ENCODE measurements at regions not wholly inside any gene's neighbourhood (a gene's known extent, or its start where the extent isn't known, plus 50 kb on each side); places are given as distances from the start of the nearest gene placed in this dataset.

DNA sequence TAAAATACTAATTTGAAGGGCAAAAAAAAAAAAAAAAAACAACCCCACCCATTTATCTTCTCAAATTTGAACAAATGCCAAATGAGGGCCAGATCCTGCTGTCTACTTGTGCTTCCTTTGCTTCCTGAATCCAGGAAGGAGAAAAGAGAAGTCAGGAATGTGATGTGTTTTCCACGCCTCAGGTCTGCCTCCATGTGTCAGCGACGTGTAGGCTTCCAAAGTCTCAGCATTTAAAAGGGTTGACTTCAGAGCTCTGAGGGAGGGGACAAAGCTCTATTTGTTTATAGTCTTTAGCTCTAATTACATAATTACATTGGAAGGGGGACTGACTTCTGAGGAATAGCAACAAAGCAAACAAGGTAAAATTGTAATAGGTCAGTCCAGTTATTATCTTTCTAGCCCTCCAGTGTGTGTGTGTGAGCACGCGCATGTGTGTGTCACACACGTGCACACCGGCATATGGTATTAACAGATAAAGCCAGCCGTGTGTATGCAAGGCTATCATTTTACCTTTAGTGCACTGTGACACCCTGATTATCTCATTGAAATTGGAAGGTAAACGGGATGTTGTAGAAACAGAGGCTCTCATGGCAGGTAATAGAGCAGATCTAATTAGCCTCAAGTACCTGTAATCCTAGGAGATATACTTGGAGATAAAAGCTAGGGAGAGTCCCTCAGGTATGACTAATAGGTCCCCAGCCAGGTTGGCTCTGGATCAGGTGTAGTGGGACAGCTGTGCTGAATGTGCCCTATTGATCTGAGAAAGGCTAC, 911.4 kb upstream of the ZEB2 start:
- TF ChIP-seq RAD21 (IDR thresholded peaks at IDR 0.05; ENCODE audit: low read depth) (0 out of 2 replicates have a peak, but pooled peaks have one; percentile 4), EGR1 (IDR thresholded peaks at IDR 0.05; ENCODE audit: low read depth) (no peak)
- no peak for DNase-seq (ENCODE audit: low read depth, low spot score)
- no peaks in the 10 kb centered on the region for H3K9me3 ChIP-seq (ENCODE audit: control insufficient read depth in 1 of 2, insufficient read depth in 1 of 2, low read depth in 1 of 2, low read length in 2 of 2)
- ChIA-PET POLR2A (no interaction called here), RAD21 (ENCODE audit: low non-redundant PET in 1 of 2, low total read pairs in 2 of 2, uncharacterized antibody in 2 of 2, unreplicated experiment in 2 of 2) (no interaction called here), CTCF (no interaction called here)
- H3K4me2 ChIP-seq (ENCODE audit: low read length) = no peak overlapping the region
- H3K27me3 ChIP-seq (ENCODE audit: insufficient read depth, low read length) = no peaks in the 10 kb centered on the region
- H3K4me3 ChIP-seq (replicated peaks in 1 of 2; ENCODE audit: low read depth in 1 of 2, low read length in 2 of 2) = no peak overlapping the region
- H3K27ac ChIP-seq (ENCODE audit: low read depth, low read length) = no peak overlapping the region
- no peaks in the 10 kb centered on the region for H4K20me1 ChIP-seq (ENCODE audit: insufficient read depth)
- no peaks in the 10 kb centered on the region for H3K4me1 ChIP-seq (ENCODE audit: control insufficient read depth in 1 of 2, insufficient read depth in 2 of 2, low read length in 2 of 2)
- no peak overlapping the region for H3K9ac ChIP-seq (ENCODE audit: low read length)
- no peak overlapping the region for H2AFZ ChIP-seq (ENCODE audit: low read depth, low read length, poor library complexity, severe bottlenecking)
- H3K9me2 ChIP-seq (ENCODE audit: insufficient read depth) = no peaks in the 10 kb centered on the region
- intact Hi-C loops (cut with micrococcal nuclease) = no loop called here
- H3K79me2 ChIP-seq (ENCODE audit: insufficient read depth, low read length) = no peaks in the 10 kb centered on the region
- no peaks in the 10 kb centered on the region for H3K36me3 ChIP-seq (ENCODE audit: control insufficient read depth in 1 of 2, insufficient read depth in 2 of 2, low read length in 2 of 2)
- ATAC-seq = peak; percentile 58
- BruUV-seq (replicated peaks) = no TSS peak

DNA sequence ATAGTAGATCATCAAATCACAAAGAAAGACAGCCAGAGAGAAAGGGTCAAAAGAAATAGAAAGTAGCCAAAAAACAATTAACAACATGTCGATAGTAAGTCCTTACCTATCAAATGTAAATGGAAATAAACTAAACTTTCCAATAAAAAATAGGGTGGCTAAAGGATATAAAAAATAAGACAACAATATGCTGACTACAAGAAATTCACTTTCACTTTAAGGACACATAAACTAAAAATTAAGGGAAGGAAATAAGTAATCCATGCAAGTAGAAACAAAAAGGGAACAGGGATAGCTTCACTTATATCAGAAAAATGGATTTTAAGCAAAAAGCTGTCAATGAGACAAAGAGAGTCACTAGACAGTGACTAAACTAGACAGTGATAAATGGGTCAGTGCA, 903.9 kb upstream of the ZEB2 start:
- POLR2A ChIA-PET = no interaction called here
- H3K4me1 ChIP-seq (ENCODE audit: control insufficient read depth in 1 of 2, insufficient read depth in 2 of 2, low read length in 2 of 2) = no peaks in the 10 kb centered on the region
- BruUV-seq (replicated peaks) = no TSS peak

More for the DNA sequence above, 903.9 kb upstream of the ZEB2 start:
- Histone ChIP-seq H3K36me3 (ENCODE audit: control insufficient read depth in 1 of 2, insufficient read depth in 2 of 2, low read length in 2 of 2) (no peaks in the 10 kb centered on the region), H3K9me2 (ENCODE audit: insufficient read depth) (no peaks in the 10 kb centered on the region), H3K27me3 (ENCODE audit: insufficient read depth, low read length) (no peaks in the 10 kb centered on the region), H2AFZ (ENCODE audit: low read depth, low read length, poor library complexity, severe bottlenecking) (no peak overlapping the region), H3K79me2 (ENCODE audit: insufficient read depth, low read length) (no peaks in the 10 kb centered on the region), H3K9ac (ENCODE audit: low read length) (no peak overlapping the region), H3K4me3 (replicated peaks in 1 of 2; ENCODE audit: low read depth in 1 of 2, low read length in 2 of 2) (no peak overlapping the region), H4K20me1 (ENCODE audit: insufficient read depth) (no peaks in the 10 kb centered on the region), H3K27ac (ENCODE audit: low read depth, low read length) (no peak overlapping the region), H3K9me3 (ENCODE audit: control insufficient read depth in 1 of 2, insufficient read depth in 1 of 2, low read depth in 1 of 2, low read length in 2 of 2) (no peaks in the 10 kb centered on the region), H3K4me2 (ENCODE audit: low read length) (no peak overlapping the region)
- no peak for ATAC-seq
- ChIA-PET CTCF (no interaction called here), RAD21 (ENCODE audit: low non-redundant PET in 1 of 2, low total read pairs in 2 of 2, uncharacterized antibody in 2 of 2, unreplicated experiment in 2 of 2) (no interaction called here)
- no peak for TF ChIP-seq SIN3A (IDR thresholded peaks at IDR 0.05; ENCODE audit: low read depth)
- no peak for TF ChIP-seq ELF1 (IDR thresholded peaks at IDR 0.05; ENCODE audit: borderline replicate concordance, low read depth)
- no peak for TF ChIP-seq EZH2phosphoT487 (IDR thresholded peaks at IDR 0.05; ENCODE audit: borderline replicate concordance)
- no peak for TF ChIP-seq TCF7L2 (IDR thresholded peaks at IDR 0.05; ENCODE audit: borderline replicate concordance, extremely low read depth, insufficient read depth, insufficient read length)
- TF ChIP-seq, protein P1, sequence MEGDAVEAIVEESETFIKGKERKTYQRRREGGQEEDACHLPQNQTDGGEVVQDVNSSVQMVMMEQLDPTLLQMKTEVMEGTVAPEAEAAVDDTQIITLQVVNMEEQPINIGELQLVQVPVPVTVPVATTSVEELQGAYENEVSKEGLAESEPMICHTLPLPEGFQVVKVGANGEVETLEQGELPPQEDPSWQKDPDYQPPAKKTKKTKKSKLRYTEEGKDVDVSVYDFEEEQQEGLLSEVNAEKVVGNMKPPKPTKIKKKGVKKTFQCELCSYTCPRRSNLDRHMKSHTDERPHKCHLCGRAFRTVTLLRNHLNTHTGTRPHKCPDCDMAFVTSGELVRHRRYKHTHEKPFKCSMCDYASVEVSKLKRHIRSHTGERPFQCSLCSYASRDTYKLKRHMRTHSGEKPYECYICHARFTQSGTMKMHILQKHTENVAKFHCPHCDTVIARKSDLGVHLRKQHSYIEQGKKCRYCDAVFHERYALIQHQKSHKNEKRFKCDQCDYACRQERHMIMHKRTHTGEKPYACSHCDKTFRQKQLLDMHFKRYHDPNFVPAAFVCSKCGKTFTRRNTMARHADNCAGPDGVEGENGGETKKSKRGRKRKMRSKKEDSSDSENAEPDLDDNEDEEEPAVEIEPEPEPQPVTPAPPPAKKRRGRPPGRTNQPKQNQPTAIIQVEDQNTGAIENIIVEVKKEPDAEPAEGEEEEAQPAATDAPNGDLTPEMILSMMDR (IDR thresholded peaks at IDR 0.05 in 2 of 3, conservative IDR thresholded peaks at IDR 0.05 in 1 of 3; ENCODE audit: borderline replicate concordance in 1 of 3, insufficient read depth in 1 of 3, low read depth in 2 of 3, low read length in 2 of 3) = no peak
- TF ChIP-seq EZH2 (IDR thresholded peaks at IDR 0.05) = no peak
- no peak for TF ChIP-seq POLR2A (IDR thresholded peaks at IDR 0.05; ENCODE audit: borderline replicate concordance, extremely low read depth, insufficient read depth, insufficient read length)
- TF ChIP-seq FOSL1 (IDR thresholded peaks at IDR 0.05; ENCODE audit: low read depth) = no peak
- no peak for TF ChIP-seq ZFX (IDR thresholded peaks at IDR 0.05)
- TF ChIP-seq CBX3 (IDR thresholded peaks at IDR 0.05; ENCODE audit: low read depth) = no peak
- no peak for TF ChIP-seq CEBPB (IDR thresholded peaks at IDR 0.05; ENCODE audit: low read depth)
- TF ChIP-seq, protein P2, sequence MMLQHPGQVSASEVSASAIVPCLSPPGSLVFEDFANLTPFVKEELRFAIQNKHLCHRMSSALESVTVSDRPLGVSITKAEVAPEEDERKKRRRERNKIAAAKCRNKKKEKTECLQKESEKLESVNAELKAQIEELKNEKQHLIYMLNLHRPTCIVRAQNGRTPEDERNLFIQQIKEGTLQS (IDR thresholded peaks at IDR 0.05) = no peak
- TF ChIP-seq EGR1 (IDR thresholded peaks at IDR 0.05; ENCODE audit: low read depth) = no peak
- TF ChIP-seq YY1 (IDR thresholded peaks at IDR 0.05; ENCODE audit: extremely low read depth, insufficient replicate concordance, low read depth, low read length) = no peak
- TF ChIP-seq, protein P3, sequence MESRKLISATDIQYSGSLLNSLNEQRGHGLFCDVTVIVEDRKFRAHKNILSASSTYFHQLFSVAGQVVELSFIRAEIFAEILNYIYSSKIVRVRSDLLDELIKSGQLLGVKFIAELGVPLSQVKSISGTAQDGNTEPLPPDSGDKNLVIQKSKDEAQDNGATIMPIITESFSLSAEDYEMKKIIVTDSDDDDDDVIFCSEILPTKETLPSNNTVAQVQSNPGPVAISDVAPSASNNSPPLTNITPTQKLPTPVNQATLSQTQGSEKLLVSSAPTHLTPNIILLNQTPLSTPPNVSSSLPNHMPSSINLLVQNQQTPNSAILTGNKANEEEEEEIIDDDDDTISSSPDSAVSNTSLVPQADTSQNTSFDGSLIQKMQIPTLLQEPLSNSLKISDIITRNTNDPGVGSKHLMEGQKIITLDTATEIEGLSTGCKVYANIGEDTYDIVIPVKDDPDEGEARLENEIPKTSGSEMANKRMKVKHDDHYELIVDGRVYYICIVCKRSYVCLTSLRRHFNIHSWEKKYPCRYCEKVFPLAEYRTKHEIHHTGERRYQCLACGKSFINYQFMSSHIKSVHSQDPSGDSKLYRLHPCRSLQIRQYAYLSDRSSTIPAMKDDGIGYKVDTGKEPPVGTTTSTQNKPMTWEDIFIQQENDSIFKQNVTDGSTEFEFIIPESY (IDR thresholded peaks at IDR 0.05; ENCODE audit: extremely low read depth, insufficient replicate concordance, low read length) = no peak
- intact Hi-C loops (cut with micrococcal nuclease) = no loop called here
- DNase-seq (ENCODE audit: low read depth, low spot score) = no peak
